ENCODE measurements at regions not wholly inside any gene's neighbourhood (a gene's known extent, or its start where the extent isn't known, plus 50 kb on each side); places are given as distances from the start of the nearest gene placed in this dataset.

DNA sequence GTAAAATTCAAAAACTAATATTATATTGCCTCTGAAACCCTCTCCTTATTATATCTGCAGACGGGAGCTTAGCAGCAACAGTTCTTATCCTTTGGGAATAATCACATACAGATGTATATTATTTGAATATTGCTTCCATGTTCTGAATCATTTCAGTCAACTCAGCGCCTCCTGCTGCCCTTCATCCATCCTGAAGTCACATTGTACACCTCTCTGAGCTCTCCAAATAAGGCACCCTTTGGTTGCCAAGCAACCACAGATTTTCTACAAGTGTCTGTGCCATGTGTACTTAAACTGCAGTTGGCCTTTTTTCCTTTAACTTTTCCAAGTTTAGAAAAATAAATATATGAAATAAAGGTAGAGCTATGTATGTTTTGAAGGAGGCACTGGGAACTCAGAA, 384.3 kb downstream of the LRRIQ3 start:
- no peak overlapping the region for H3K4me3 Mint-ChIP-seq
- Histone ChIP-seq H3K27me3 (ENCODE audit: insufficient read depth) (no peaks in the 10 kb centered on the region), H3K27ac (ENCODE audit: low read depth) (no peak overlapping the region), H3F3A (replicated peaks; ENCODE audit: low read depth) (no peaks in the 10 kb centered on the region), H3K4me3 (no peak overlapping the region), H3K4me1 (ENCODE audit: insufficient read depth) (no peaks in the 10 kb centered on the region), H3K36me3 (ENCODE audit: insufficient read depth) (no peaks in the 10 kb centered on the region), H3K4me2 (no peak overlapping the region), H3K79me2 (replicated peaks; ENCODE audit: insufficient read depth) (no peaks in the 10 kb centered on the region), H4K20me1 (replicated peaks; ENCODE audit: insufficient read depth) (no peaks in the 10 kb centered on the region), H2AFZ (no peak overlapping the region), H3K9me2 (ENCODE audit: insufficient read depth) (no peaks in the 10 kb centered on the region)
- no peaks in the 10 kb centered on the region for H3K36me3 Mint-ChIP-seq (ENCODE audit: low read depth)
- no peak overlapping the region for H3K27ac Mint-ChIP-seq
- H3K27me3 Mint-ChIP-seq (ENCODE audit: insufficient read depth, low read depth, poor library complexity): no peaks in the 10 kb centered on the region
- TF ChIP-seq, protein P1, sequence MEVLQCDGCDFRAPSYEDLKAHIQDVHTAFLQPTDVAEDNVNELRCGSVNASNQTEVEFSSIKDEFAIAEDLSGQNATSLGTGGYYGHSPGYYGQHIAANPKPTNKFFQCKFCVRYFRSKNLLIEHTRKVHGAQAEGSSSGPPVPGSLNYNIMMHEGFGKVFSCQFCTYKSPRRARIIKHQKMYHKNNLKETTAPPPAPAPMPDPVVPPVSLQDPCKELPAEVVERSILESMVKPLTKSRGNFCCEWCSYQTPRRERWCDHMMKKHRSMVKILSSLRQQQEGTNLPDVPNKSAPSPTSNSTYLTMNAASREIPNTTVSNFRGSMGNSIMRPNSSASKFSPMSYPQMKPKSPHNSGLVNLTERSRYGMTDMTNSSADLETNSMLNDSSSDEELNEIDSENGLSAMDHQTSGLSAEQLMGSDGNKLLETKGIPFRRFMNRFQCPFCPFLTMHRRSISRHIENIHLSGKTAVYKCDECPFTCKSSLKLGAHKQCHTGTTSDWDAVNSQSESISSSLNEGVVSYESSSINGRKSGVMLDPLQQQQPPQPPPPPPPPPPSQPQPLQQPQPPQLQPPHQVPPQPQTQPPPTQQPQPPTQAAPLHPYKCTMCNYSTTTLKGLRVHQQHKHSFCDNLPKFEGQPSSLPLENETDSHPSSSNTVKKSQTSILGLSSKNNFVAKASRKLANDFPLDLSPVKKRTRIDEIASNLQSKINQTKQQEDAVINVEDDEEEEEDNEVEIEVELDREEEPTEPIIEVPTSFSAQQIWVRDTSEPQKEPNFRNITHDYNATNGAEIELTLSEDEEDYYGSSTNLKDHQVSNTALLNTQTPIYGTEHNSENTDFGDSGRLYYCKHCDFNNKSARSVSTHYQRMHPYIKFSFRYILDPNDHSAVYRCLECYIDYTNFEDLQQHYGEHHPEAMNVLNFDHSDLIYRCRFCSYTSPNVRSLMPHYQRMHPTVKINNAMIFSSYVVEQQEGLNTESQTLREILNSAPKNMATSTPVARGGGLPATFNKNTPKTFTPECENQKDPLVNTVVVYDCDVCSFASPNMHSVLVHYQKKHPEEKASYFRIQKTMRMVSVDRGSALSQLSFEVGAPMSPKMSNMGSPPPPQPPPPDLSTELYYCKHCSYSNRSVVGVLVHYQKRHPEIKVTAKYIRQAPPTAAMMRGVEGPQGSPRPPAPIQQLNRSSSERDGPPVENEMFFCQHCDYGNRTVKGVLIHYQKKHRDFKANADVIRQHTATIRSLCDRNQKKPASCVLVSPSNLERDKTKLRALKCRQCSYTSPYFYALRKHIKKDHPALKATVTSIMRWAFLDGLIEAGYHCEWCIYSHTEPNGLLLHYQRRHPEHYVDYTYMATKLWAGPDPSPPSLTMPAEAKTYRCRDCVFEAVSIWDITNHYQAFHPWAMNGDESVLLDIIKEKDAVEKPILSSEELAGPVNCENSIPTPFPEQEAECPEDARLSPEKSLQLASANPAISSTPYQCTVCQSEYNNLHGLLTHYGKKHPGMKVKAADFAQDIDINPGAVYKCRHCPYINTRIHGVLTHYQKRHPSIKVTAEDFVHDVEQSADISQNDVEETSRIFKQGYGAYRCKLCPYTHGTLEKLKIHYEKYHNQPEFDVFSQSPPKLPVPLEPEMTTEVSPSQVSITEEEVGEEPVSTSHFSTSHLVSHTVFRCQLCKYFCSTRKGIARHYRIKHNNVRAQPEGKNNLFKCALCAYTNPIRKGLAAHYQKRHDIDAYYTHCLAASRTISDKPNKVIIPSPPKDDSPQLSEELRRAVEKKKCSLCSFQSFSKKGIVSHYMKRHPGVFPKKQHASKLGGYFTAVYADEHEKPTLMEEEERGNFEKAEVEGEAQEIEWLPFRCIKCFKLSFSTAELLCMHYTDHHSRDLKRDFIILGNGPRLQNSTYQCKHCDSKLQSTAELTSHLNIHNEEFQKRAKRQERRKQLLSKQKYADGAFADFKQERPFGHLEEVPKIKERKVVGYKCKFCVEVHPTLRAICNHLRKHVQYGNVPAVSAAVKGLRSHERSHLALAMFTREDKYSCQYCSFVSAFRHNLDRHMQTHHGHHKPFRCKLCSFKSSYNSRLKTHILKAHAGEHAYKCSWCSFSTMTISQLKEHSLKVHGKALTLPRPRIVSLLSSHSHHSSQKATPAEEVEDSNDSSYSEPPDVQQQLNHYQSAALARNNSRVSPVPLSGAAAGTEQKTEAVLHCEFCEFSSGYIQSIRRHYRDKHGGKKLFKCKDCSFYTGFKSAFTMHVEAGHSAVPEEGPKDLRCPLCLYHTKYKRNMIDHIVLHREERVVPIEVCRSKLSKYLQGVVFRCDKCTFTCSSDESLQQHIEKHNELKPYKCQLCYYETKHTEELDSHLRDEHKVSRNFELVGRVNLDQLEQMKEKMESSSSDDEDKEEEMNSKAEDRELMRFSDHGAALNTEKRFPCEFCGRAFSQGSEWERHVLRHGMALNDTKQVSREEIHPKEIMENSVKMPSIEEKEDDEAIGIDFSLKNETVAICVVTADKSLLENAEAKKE (CRISPR knock-in tag; IDR thresholded peaks at IDR 0.05): no peak
- TF ChIP-seq ZNF114 (CRISPR knock-in tag; IDR thresholded peaks at IDR 0.05) (no peak), EZH2 (IDR thresholded peaks at IDR 0.05; ENCODE audit: low read depth, unreplicated experiment) (no peak)
- TF ChIP-seq, protein P2, sequence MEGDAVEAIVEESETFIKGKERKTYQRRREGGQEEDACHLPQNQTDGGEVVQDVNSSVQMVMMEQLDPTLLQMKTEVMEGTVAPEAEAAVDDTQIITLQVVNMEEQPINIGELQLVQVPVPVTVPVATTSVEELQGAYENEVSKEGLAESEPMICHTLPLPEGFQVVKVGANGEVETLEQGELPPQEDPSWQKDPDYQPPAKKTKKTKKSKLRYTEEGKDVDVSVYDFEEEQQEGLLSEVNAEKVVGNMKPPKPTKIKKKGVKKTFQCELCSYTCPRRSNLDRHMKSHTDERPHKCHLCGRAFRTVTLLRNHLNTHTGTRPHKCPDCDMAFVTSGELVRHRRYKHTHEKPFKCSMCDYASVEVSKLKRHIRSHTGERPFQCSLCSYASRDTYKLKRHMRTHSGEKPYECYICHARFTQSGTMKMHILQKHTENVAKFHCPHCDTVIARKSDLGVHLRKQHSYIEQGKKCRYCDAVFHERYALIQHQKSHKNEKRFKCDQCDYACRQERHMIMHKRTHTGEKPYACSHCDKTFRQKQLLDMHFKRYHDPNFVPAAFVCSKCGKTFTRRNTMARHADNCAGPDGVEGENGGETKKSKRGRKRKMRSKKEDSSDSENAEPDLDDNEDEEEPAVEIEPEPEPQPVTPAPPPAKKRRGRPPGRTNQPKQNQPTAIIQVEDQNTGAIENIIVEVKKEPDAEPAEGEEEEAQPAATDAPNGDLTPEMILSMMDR (conservative IDR thresholded peaks at IDR 0.05; ENCODE audit: low read depth in 2 of 2): peak in 1 of 2 experiments; percentile 39; a peak in 2 of 4 replicates
- ATAC-seq: no peak
- no peaks in the 10 kb centered on the region; the same call in 2 of the 3 replicates for H3K9me3 Mint-ChIP-seq
- H3K4me1 Mint-ChIP-seq: no peaks in the 10 kb centered on the region
- no peak for DNase-seq (ENCODE audit: low spot score)

DNA sequence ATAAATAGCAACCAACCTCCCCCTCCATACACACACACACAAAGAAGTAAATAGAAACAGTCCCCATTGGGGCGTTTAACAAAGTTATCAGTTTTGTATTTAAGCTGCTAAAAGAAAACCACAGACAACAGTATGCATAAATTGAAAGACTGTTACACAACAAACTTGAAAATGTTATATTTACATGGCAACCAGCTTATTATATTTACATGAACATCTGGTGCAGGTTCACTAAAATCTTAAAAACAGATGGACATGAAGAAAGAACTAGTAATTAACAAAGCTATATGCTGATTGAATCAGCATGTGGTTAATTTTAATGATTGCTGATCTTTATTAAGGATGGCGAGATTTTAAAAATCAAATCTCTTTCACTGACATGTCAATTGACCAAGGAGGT, 384.7 kb downstream of the LRRIQ3 start:
- no peaks in the 10 kb centered on the region for H3K27me3 ChIP-seq (ENCODE audit: insufficient read depth)
- no peaks in the 10 kb centered on the region for H3K9me2 ChIP-seq (ENCODE audit: insufficient read depth)
- Mint-ChIP-seq H3K4me3 (no peak overlapping the region), H3K4me1 (no peaks in the 10 kb centered on the region), H3K27me3 (ENCODE audit: insufficient read depth, low read depth, poor library complexity) (no peaks in the 10 kb centered on the region), H3K9me3 (no peaks in the 10 kb centered on the region; the same call in 2 of the 3 replicates), H3K36me3 (ENCODE audit: low read depth) (no peaks in the 10 kb centered on the region), H3K27ac (no peak overlapping the region)
- ATAC-seq: no peak
- DNase-seq (ENCODE audit: low spot score): no peak
- H3K36me3 ChIP-seq (ENCODE audit: insufficient read depth): no peaks in the 10 kb centered on the region
- H3K4me1 ChIP-seq (ENCODE audit: insufficient read depth): no peaks in the 10 kb centered on the region
- H3K4me3 ChIP-seq: no peak overlapping the region
- no peaks in the 10 kb centered on the region for H3K79me2 ChIP-seq (replicated peaks; ENCODE audit: insufficient read depth)
- no peak overlapping the region for H3K4me2 ChIP-seq
- H3F3A ChIP-seq (replicated peaks; ENCODE audit: low read depth): no peaks in the 10 kb centered on the region
- H2AFZ ChIP-seq: no peak overlapping the region
- H4K20me1 ChIP-seq (replicated peaks; ENCODE audit: insufficient read depth): no peaks in the 10 kb centered on the region
- no peak overlapping the region for H3K27ac ChIP-seq (ENCODE audit: low read depth)
- TF ChIP-seq POLR2AphosphoS5 (IDR thresholded peaks at IDR 0.05; ENCODE audit: low read depth) (no peak), STAT1 (IDR thresholded peaks at IDR 0.05; ENCODE audit: unreplicated experiment) (no peak), EZH2 (IDR thresholded peaks at IDR 0.05; ENCODE audit: low read depth, unreplicated experiment) (no peak)
- TF ChIP-seq, protein P3, sequence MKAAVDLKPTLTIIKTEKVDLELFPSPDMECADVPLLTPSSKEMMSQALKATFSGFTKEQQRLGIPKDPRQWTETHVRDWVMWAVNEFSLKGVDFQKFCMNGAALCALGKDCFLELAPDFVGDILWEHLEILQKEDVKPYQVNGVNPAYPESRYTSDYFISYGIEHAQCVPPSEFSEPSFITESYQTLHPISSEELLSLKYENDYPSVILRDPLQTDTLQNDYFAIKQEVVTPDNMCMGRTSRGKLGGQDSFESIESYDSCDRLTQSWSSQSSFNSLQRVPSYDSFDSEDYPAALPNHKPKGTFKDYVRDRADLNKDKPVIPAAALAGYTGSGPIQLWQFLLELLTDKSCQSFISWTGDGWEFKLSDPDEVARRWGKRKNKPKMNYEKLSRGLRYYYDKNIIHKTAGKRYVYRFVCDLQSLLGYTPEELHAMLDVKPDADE (IDR thresholded peaks at IDR 0.05): no peak
- TF ChIP-seq, protein P2 (conservative IDR thresholded peaks at IDR 0.05; ENCODE audit: low read depth in 2 of 2): no peak

Measured in GM23338 (cell line).